HEK293T (cell line): ENCODE measurements at regions not wholly inside any gene's neighbourhood (a gene's known extent, or its start where the extent isn't known, plus 50 kb on each side); places are given as distances from the start of the nearest gene placed in this dataset.
"Not testable (repeated sequence)": the region's sequence is repeated elsewhere in the genome, so short reads cannot be mapped to it uniquely, and the experiment has no call there.

Source experiments
- CTCF ChIA-PET: fragments of 350-600 bp; formaldehyde crosslinking; extraction: SDS; loops from one replicate; lab custom pipeline; 2021; ENCODE audit warnings: antibody characterized with exemption, inconsistent platforms; lab: Yijun Ruan, JAX
- POLR2A ChIA-PET: fragments of 350-600 bp; formaldehyde crosslinking; extraction: SDS; loops from one replicate; lab custom pipeline; 2020; ENCODE audit warnings: antibody characterized with exemption, inconsistent platforms; lab: Yijun Ruan, JAX
- DNase-seq: peaks from one replicate; pipeline ENCODE4 v3.0.0; 2012; ENCODE audit warnings: mixed read lengths; ENCODE audit errors: extremely low spot score
- ARNT ChIP-seq: fragments of 450-650 bp; IDR thresholded peaks from 2 replicates; pipeline ENCODE4 v1.6.1; 2017; ENCODE audit warnings: mild to moderate bottlenecking
- BHLHE40 ChIP-seq: fragments of 450-650 bp; IDR thresholded peaks from 2 replicates; pipeline ENCODE4 v1.6.1; 2016; ENCODE audit warnings: mild to moderate bottlenecking, moderate library complexity, borderline replicate concordance
- CTBP1 ChIP-seq: fragments of 450-650 bp; IDR thresholded peaks from 2 replicates; pipeline ENCODE4 v1.6.1; 2016; ENCODE audit warnings: borderline replicate concordance
- ELF4 ChIP-seq: fragments of 450-650 bp; IDR thresholded peaks from 2 replicates; pipeline ENCODE4 v1.6.1; 2017; ENCODE audit warnings: antibody characterized with exemption
- FOXA1 ChIP-seq: fragments of 450-650 bp; IDR thresholded peaks from 2 replicates; pipeline ENCODE4 v1.6.1; 2016; ENCODE audit warnings: mild to moderate bottlenecking
- FOXK2 ChIP-seq: fragments of 450-650 bp; IDR thresholded peaks from 2 replicates; pipeline ENCODE4 v1.6.1; 2016; ENCODE audit warnings: mild to moderate bottlenecking
- HDGF ChIP-seq: fragments of 450-650 bp; IDR thresholded peaks from 2 replicates; pipeline ENCODE4 v1.6.1; 2017; ENCODE audit warnings: antibody characterized with exemption, borderline replicate concordance
- L3MBTL2 ChIP-seq: fragments of 450-650 bp; conservative IDR thresholded peaks from 2 replicates; pipeline ENCODE4 v1.6.1; 2016; ENCODE audit warnings: mild to moderate bottlenecking
- LEF1 ChIP-seq: fragments of 450-650 bp; IDR thresholded peaks from 2 replicates; pipeline ENCODE4 v1.6.1; 2017; ENCODE audit warnings: mild to moderate bottlenecking, borderline replicate concordance
- NFRKB ChIP-seq: fragments of 450-650 bp; IDR thresholded peaks from 2 replicates; pipeline ENCODE4 v1.6.1; 2016; ENCODE audit warnings: mild to moderate bottlenecking, moderate library complexity
- PKNOX1 ChIP-seq: fragments of 450-650 bp; IDR thresholded peaks from 2 replicates; pipeline ENCODE4 v1.6.1; 2016
- SP1 ChIP-seq: fragments of 450-650 bp; IDR thresholded peaks from 2 replicates; pipeline ENCODE4 v1.6.1; 2017
- SUZ12 ChIP-seq: fragments of 450-650 bp; IDR thresholded peaks from 2 replicates; pipeline ENCODE4 v1.6.1; 2016; ENCODE audit warnings: mild to moderate bottlenecking
- ZNF384 ChIP-seq: fragments of 450-650 bp; IDR thresholded peaks from 2 replicates; pipeline ENCODE4 v1.6.1; 2016

GRCh38 chr14:105581551-105582341 is 55.4 kb downstream of the TMEM121 start:
- DNase-seq = no peak
- ChIA-PET CTCF (no interaction called here), POLR2A (no interaction called here)
- TF ChIP-seq LEF1 (no peak), ZNF384 (no peak), PKNOX1 (no peak), CTBP1 (no peak), HDGF (no peak), L3MBTL2 (no peak), ARNT (no peak), ELF4 (no peak), FOXK2 (no peak), FOXA1 (no peak)

GRCh38 chr14:105582639-105583038 is 56.3 kb downstream of the TMEM121 start:
- ChIA-PET POLR2A (no interaction called here), CTCF (no interaction called here)
- DNase-seq = no peak
- TF ChIP-seq NFRKB (no peak), ZNF384 (no peak), FOXK2 (no peak), SUZ12 (no peak), ARNT (no peak), BHLHE40 (no peak), SP1 (no peak), L3MBTL2 (no peak), FOXA1 (no peak), PKNOX1 (no peak)

- POLR2A ChIA-PET, DNase-seq, CTCF ChIA-PET: not testable (repeated sequence)
These were observed 57.5 kb downstream of the TMEM121 start for GRCh38 chr14:105583914-105584313.

- CTCF ChIA-PET, POLR2A ChIA-PET, DNase-seq: not testable (repeated sequence)
These were observed 58.9 kb downstream of the TMEM121 start for GRCh38 chr14:105585290-105585689.

- CTCF ChIA-PET, DNase-seq, POLR2A ChIA-PET: not testable (repeated sequence)
These were observed 59.3 kb downstream of the TMEM121 start for GRCh38 chr14:105585722-105586121.

- DNase-seq, CTCF ChIA-PET, POLR2A ChIA-PET: not testable (repeated sequence)
These were observed 59.9 kb downstream of the TMEM121 start for GRCh38 chr14:105586144-105586872.

- DNase-seq, CTCF ChIA-PET, POLR2A ChIA-PET: not testable (repeated sequence)
These were observed 60.7 kb downstream of the TMEM121 start for GRCh38 chr14:105587034-105587433.

- POLR2A ChIA-PET, CTCF ChIA-PET, DNase-seq: not testable (repeated sequence)
These were observed 61.3 kb downstream of the TMEM121 start for GRCh38 chr14:105587482-105588235.
